SU-DHL-6 (cell line): ENCODE measurements at regions not wholly inside any gene's neighbourhood (a gene's known extent, or its start where the extent isn't known, plus 50 kb on each side); places are given as distances from the start of the nearest gene placed in this dataset.
A peak's percentile ranks its signal among the peaks of the same experiment; 100 is the strongest.

Experiments used
- H2AFZ ChIP-seq: fragments of 200-600 bp; sonication (generic); 2 replicates; pipeline ENCODE4 v1.6.1; 2014; ENCODE audit warnings: low read depth, mild to moderate bottlenecking, moderate library complexity, mixed read lengths, antibody characterized with exemption, low read length; ENCODE audit not compliant: severe bottlenecking
- H3F3A ChIP-seq: fragments of 200-600 bp; shearing (Covaris generic); 2 replicates; pipeline ENCODE4 v1.6.0; 2016; ENCODE audit warnings: antibody characterized with exemption, mild to moderate bottlenecking; ENCODE audit not compliant: insufficient read depth
- H3K27ac ChIP-seq: fragments of 200-600 bp; sonication (generic); 2 replicates; pipeline ENCODE4 v1.5.1; 2016; ENCODE audit warnings: low read depth, mild to moderate bottlenecking, low read length, moderate library complexity, mixed read lengths
- H3K27me3 ChIP-seq: fragments of 200-600 bp; sonication (generic), shearing (Covaris generic); 2 replicates; pipeline ENCODE4 v1.6.0; 2014; ENCODE audit warnings: mild to moderate bottlenecking, low read length
- H3K36me3 ChIP-seq: fragments of 200-600 bp; sonication (generic); 2 replicates; pipeline ENCODE4 v1.6.1; 2014; ENCODE audit warnings: mild to moderate bottlenecking, low read length, mixed read lengths
- H3K4me2 ChIP-seq: fragments of 300-600, 200-600 bp; shearing (Covaris generic), sonication (generic); 2 replicates; pipeline ENCODE4 v1.6.0; 2014; ENCODE audit warnings: low read length, low read depth, mild to moderate bottlenecking; ENCODE audit not compliant: poor library complexity, severe bottlenecking
- H3K4me3 ChIP-seq: fragments of 200-600 bp; sonication (generic); 2 replicates; pipeline ENCODE4 v1.5.1; 2014; ENCODE audit warnings: antibody characterized with exemption, low read length, mild to moderate bottlenecking, mixed read lengths; ENCODE audit not compliant: insufficient read depth, poor library complexity, severe bottlenecking
- H3K79me2 ChIP-seq: fragments of 200-600 bp; sonication (generic); 2 replicates; pipeline ENCODE4 v1.6.1; 2014; ENCODE audit warnings: mild to moderate bottlenecking, low read length, moderate library complexity; ENCODE audit not compliant: insufficient read depth
- H3K9ac ChIP-seq: fragments of 200-600 bp; sonication (generic); 2 replicates; pipeline ENCODE4 v1.7.0; 2014; ENCODE audit warnings: mild to moderate bottlenecking, low read length
- H3K9me2 ChIP-seq: fragments of 200-600 bp; sonication (generic); replicated peaks from 2 replicates; pipeline ENCODE4 v1.6.1; 2014; ENCODE audit warnings: low read length; ENCODE audit not compliant: insufficient read depth
- H3K9me3 ChIP-seq: fragments of 200-600 bp; sonication (generic); 2 replicates; pipeline ENCODE4 v1.6.1; 2014; ENCODE audit warnings: low read length, mixed read lengths; ENCODE audit not compliant: insufficient read depth
- H4K20me1 ChIP-seq: fragments of 200-600 bp; sonication (generic); 2 replicates; pipeline ENCODE4 v1.6.1; 2014; ENCODE audit warnings: low read depth, mild to moderate bottlenecking, antibody characterized with exemption, low read length, moderate library complexity, mixed read lengths
- CTCF ChIP-seq: fragments of 200-600 bp; sonication (generic); IDR thresholded peaks from one replicate; pipeline ENCODE4 v1.5.1; 2017; ENCODE audit warnings: antibody characterized with exemption, mild to moderate bottlenecking, low read length, moderate library complexity; ENCODE audit not compliant: insufficient read depth, poor library complexity, severe bottlenecking
- EZH2phosphoT487 ChIP-seq: fragments of 200-600 bp; sonication (generic), shearing (Covaris generic); conservative IDR thresholded peaks from 2 replicates; pipeline ENCODE4 v1.6.1; 2018; ENCODE audit warnings: mild to moderate bottlenecking, antibody characterized with exemption, low read length, moderate library complexity, mixed read lengths

DNA sequence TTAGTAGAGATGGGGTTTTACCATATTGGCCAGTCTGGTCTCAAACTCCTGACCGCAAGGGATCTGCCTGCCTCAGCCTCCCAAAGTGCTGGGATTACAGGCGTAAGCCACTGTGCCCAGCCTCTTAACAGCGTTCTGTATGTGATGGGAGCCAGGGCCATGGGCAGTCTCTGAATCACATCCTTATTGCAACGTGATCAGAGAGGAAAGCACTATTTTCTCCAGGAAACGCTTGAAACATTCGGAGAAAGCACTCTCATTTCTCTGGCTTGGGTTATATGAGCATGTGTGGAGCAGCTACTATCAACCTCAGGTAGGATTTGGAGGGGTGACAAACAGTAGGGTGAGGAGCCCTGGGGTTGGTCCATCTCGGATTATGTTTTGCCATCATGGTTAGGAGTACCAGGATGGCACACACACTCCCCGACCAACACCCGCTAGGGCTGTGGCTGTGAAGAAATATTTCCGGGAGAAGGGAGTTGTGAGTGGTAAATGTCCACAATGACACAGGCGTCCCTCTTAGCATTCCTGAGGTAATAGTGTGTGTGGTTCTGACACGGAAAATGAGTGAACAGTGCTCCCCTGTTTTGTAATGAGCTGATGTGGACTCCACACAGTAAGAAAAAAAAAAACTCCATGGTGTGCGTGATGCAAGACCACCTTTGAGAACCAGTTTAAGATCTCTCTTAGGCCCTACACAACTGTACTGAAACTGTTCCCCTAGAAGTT, 406.2 kb upstream of the ZNF608 start:
- peak overlapping the region; percentile 59 for H3K4me2 ChIP-seq
- H3F3A ChIP-seq, result no peaks in the 10 kb centered on the region
- peak overlapping the region; percentile 37 for H3K4me3 ChIP-seq
- H3K27ac ChIP-seq, result peak overlapping the region; percentile 53
- no peaks in the 10 kb centered on the region for H3K79me2 ChIP-seq
- H3K9ac ChIP-seq, result peak overlapping the region; percentile 45
- H3K9me2 ChIP-seq, result no peaks in the 10 kb centered on the region
- H3K9me3 ChIP-seq, result no peaks in the 10 kb centered on the region
- H3K27me3 ChIP-seq, result no peaks in the 10 kb centered on the region
- H3K36me3 ChIP-seq, result no peaks in the 10 kb centered on the region
- no peak for TF ChIP-seq EZH2phosphoT487
- TF ChIP-seq CTCF, result no peak
- peak overlapping the region; percentile 11 for H2AFZ ChIP-seq
- H4K20me1 ChIP-seq, result no peaks in the 10 kb centered on the region

DNA sequence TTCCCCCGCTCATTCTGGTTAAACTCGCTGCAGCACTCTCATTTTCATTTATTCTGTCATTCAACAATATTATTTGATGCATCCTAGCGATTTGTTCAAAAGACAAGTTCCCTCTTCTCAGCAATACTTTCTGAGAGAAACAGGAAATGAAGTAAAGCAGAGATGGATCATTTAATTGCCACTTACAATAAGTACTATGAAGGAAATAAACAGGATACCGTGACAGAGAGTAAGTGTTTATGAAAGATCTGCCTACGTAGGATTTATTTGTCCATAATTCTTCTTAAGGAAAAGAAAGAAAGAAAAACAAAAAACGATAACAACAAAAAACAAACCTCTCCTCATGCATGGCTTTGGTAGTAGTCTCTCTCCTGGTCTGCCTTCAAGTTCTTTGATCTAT, 406.8 kb upstream of the ZNF608 start:
- TF ChIP-seq EZH2phosphoT487 (no peak), CTCF (no peak)
- Histone ChIP-seq H3K9me3 (no peaks in the 10 kb centered on the region), H2AFZ (peak overlapping the region; percentile 11), H3K9me2 (no peaks in the 10 kb centered on the region), H3K27me3 (no peaks in the 10 kb centered on the region), H3K27ac (peak overlapping the region; percentile 53; the same call in 1 of the 2 replicates), H3K79me2 (no peaks in the 10 kb centered on the region), H3K4me3 (peak overlapping the region; percentile 37), H3F3A (no peaks in the 10 kb centered on the region), H3K4me2 (peak overlapping the region; percentile 59), H3K9ac (peak overlapping the region; percentile 45), H4K20me1 (no peaks in the 10 kb centered on the region), H3K36me3 (no peaks in the 10 kb centered on the region)

DNA sequence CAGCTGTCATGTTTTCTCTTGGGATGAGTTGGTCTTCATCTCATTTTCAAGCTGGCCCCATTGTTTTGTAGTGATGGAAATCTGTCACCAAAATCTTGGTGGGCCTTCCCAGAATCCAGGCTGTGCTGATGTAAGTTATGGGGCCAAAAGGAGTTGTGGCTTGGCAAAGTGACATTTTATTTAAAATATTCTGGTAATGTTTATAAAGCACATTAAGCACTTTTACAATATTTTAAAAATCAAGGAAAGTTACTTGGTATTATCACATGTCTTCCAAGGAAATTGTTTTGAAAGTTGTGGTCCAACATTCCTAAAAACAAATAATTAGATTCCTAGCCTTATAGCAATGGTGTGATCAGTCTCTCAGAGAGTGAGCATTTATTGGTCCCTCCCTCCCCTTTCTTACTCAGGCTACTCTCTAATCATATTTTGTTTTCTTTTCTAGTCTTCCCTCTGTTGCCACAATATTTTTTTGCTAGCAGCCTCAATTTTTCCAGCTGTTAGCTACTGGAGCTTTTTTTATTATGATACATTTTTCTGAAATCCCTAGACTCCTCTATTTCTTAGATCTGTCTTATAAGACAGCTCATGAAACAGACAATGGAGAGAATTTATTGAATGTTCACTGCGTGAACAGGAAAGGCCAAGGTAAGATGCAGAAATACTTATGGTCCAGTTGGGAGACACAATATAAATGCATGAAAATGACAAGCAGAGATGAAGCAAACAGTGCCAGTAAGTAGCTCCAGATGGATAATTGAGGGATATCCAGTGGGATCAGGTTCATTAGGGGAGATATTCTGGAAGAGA, 408.1 kb upstream of the ZNF608 start:
- Histone ChIP-seq H3K9ac (no peak overlapping the region), H3K9me2 (no peaks in the 10 kb centered on the region), H3K36me3 (no peaks in the 10 kb centered on the region), H3K27me3 (no peaks in the 10 kb centered on the region), H4K20me1 (no peaks in the 10 kb centered on the region), H3K27ac (no peak overlapping the region), H2AFZ (no peak overlapping the region), H3F3A (no peaks in the 10 kb centered on the region), H3K9me3 (no peaks in the 10 kb centered on the region), H3K4me3 (no peak overlapping the region), H3K79me2 (no peaks in the 10 kb centered on the region), H3K4me2 (no peak overlapping the region)
- TF ChIP-seq CTCF (no peak), EZH2phosphoT487 (no peak)
